ENCODE measurements at regions not wholly inside any gene's neighbourhood (a gene's known extent, or its start where the extent isn't known, plus 50 kb on each side); places are given as distances from the start of the nearest gene placed in this dataset.
"Not testable (repeated sequence)": the region's sequence is repeated elsewhere in the genome, so short reads cannot be mapped to it uniquely, and the experiment has no call there.

DNA sequence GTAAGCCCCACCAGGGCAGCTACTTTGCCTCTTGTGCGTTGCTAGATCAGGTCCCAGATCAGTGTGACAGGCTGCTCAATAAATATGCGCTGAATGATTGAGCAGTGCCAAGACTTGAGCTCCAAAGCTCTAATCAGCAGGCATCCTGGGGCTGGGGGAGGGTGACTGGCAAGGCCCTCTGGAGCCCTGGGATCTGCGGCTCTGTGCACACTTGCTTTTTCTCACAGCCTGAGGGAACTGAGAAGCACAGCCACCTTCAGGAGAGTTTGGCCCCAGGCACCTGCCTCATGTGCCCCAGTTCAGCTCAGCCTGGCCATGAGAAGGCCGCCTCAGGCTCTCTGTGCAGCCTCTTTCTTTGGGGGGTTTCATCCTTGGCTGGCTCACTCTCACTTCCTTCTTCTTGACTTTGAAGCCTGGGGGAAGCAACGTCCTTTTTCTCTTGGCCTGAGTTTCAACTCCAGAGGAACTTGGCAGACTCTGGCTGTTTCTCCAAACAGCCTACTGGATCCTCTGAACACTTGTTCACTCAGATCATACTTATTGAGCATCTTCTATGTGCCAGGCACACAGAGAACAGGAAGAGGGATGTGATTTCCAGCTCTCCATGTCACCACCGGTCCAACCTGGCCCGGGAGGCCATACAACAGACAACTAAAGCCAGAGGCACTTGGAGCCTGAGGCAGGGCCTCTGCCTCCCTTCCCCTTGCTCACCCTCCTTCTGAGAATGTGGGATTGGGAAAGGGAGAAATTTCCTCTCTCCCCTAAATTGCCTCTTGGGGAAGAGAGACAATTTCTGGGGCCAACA is 114.0 kb downstream of the VEGFA start:
- Mint-ChIP-seq H3K4me3 (no peak overlapping the region), H3K36me3 (ENCODE audit: low read depth) (no peaks in the 10 kb centered on the region), H3K27ac (no peak overlapping the region), H3K4me1 (ENCODE audit: low read depth) (no peaks in the 10 kb centered on the region), H3K27me3 (ENCODE audit: low read depth) (no peaks in the 10 kb centered on the region), H3K9me3 (no peaks in the 10 kb centered on the region)
- DNase-seq (ENCODE audit: low spot score), result no peak

DNA sequence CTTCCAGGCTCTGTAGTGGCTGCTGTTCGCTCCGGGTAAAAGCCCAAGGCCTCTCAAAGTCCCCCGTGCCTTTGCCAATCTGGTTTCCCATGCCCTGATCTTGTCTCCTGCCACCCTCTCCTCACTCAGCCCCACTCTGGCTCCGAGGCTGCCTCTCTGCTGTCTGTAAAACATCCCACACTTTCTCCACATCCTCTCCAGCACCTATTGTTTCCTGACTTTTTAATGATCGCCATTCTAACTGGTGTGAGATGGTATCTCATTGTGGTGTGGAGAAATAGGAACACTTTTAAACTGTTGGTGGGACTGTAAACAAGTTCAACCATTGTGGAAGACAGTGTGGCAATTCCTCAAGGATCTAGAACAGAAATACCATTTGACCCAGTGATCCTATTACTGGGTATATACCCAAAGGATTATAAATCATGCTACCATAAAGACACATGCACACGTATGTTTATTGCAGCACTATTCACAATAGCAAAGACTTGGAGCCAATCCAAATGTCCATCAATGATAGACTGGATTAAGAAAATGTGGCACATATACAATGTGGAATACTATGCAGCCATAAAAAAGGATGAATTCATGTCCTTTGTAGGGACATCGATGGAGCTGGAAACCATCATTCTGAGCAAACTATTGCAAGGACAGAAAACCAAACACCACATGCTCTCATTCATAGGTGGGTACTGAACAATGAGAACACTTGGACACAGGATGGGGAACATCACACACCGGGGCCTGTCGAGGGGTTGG is 112.9 kb downstream of the VEGFA start:
- not testable (repeated sequence) for H3K27ac Mint-ChIP-seq; H3K27me3 Mint-ChIP-seq (ENCODE audit: low read depth); H3K4me3 Mint-ChIP-seq; H3K36me3 Mint-ChIP-seq (ENCODE audit: low read depth); H3K9me3 Mint-ChIP-seq; H3K4me1 Mint-ChIP-seq (ENCODE audit: low read depth); DNase-seq (ENCODE audit: low spot score)

DNA sequence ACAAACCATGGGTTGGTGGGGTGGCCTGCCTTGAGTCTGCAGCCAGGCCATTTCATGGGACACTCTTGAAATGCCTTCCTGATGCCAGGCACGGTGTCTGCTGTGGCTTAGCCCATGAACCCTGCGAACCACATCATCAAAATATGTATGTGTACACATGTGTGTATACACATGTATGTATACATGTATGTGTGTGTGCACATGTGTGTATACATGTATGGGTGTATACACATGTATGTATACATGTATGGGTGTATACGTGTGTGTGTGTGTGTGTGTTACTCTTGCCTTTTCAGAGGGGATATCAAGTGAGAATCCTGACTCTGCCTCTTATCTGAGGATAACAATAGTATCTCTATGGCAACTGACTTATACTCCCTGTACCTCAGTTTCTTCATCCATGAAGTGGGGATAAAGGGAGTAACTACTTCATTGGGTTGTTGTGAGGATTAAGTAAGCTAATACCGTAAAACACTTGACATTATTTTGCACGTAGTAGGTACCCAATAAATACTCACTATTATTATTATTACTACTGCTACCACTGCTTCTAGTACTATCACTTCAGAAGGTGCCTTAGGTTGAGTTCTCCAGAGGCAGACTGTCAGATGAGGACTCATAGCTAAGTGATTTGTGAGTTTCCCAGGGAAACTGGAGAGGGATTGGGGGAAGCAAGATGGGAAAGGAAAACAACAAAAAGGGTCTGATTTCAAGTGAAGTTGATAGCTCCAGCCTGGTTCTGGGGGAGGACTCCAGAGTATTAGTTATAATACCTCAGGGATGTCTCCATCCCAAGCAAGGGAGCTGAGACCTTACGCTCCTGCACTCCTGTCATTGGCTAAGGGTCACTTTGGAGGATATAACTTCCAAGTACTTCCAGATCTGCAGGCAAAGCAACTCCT is 110.5 kb downstream of the VEGFA start:
- H3K9me3 Mint-ChIP-seq, result no peaks in the 10 kb centered on the region
- H3K27me3 Mint-ChIP-seq (ENCODE audit: low read depth), result no peaks in the 10 kb centered on the region
- DNase-seq (ENCODE audit: low spot score), result no peak
- no peak overlapping the region for H3K27ac Mint-ChIP-seq
- H3K4me3 Mint-ChIP-seq, result no peak overlapping the region
- no peaks in the 10 kb centered on the region for H3K36me3 Mint-ChIP-seq (ENCODE audit: low read depth)
- no peaks in the 10 kb centered on the region for H3K4me1 Mint-ChIP-seq (ENCODE audit: low read depth)

DNA sequence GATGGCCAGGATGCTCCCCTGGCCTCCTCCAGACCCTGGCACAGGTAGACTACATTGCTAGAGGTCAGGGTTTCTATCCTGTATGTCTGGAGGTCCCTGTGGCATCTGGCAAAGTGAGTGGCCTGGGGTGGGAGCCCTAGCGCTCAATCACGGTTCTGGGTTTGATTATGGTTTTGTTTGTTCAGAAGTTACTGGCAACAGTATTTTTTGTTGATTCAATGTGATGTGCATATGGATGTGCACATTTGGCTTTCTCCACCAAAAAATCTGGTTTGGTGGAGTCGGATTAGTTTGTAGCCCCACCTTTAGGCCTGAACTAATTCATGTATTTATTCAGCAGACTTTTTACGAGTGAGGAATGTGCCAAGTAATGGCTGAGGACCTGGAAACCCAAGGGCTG is 109.7 kb downstream of the VEGFA start:
- Mint-ChIP-seq H3K4me3 (no peak overlapping the region), H3K9me3 (no peaks in the 10 kb centered on the region), H3K27ac (no peak overlapping the region), H3K4me1 (ENCODE audit: low read depth) (no peaks in the 10 kb centered on the region), H3K36me3 (ENCODE audit: low read depth) (no peaks in the 10 kb centered on the region), H3K27me3 (ENCODE audit: low read depth) (no peaks in the 10 kb centered on the region)
- DNase-seq (ENCODE audit: low spot score), result no peak

DNA sequence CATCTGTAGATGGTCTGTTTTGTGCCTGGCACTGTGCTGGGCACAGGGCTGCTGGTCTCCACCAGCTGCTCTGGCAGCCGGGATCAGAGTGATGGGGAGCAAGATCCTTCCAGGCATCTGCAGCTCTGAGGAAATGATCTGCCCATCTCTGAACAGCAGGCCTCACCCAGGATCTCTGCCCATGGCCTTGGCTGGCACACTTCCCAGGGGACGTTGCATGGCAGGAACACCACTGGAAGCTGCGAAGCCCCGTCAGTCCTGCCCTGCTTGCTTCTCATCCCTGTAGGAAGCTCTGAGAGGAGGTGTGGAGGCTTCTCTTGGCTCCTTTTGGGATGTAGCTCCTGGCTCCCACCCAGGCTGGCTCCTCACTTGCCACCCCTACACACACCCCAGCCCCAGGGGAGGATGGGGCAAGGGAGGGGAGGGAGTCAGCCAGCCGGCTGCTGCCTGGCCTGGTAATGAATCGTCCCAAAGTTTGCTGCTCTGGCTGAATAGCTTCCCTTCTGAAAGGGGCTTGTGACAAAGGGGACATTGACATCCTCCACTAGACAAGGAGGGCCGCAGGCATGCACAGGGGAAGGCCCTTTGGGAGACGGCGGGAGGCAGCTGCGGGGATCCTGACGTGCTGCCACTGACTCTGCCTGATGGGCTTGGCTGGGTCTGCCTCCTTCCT is 108.9 kb downstream of the VEGFA start:
- H3K27ac Mint-ChIP-seq, result no peak overlapping the region
- no peaks in the 10 kb centered on the region for H3K36me3 Mint-ChIP-seq (ENCODE audit: low read depth)
- H3K4me3 Mint-ChIP-seq, result no peak overlapping the region
- no peaks in the 10 kb centered on the region for H3K4me1 Mint-ChIP-seq (ENCODE audit: low read depth)
- H3K9me3 Mint-ChIP-seq, result no peaks in the 10 kb centered on the region
- DNase-seq (ENCODE audit: low spot score), result no peak
- H3K27me3 Mint-ChIP-seq (ENCODE audit: low read depth), result no peaks in the 10 kb centered on the region

DNA sequence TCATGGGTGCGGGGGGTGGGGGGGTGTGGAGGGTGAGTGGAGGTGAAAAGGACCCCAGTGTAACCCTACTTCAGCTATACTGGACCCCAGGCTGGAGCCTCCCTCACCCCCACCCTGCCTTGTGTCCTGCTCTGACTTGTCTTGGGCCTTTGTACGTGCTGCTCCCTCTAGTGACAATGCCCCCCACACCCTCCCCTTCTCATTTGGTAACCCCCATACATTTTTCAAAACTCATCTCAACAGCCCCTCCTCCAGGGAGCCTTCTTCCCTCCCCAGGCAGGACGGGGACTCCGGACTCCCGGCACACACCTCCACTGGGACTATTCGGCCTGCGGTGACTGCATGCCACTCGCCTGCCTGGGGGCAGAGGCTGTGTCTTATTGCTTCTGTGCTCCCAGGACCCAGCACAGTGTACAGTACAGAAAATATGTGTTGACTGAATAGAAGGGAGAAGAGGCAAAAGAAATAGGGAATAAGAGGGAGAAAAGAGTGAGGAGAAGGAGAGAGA is 108.2 kb downstream of the VEGFA start:
- Mint-ChIP-seq H3K27me3 (ENCODE audit: low read depth) (no peaks in the 10 kb centered on the region), H3K27ac (no peak overlapping the region), H3K4me1 (ENCODE audit: low read depth) (no peaks in the 10 kb centered on the region), H3K9me3 (no peaks in the 10 kb centered on the region), H3K4me3 (no peak overlapping the region), H3K36me3 (ENCODE audit: low read depth) (no peaks in the 10 kb centered on the region)
- DNase-seq (ENCODE audit: low spot score), result no peak

DNA sequence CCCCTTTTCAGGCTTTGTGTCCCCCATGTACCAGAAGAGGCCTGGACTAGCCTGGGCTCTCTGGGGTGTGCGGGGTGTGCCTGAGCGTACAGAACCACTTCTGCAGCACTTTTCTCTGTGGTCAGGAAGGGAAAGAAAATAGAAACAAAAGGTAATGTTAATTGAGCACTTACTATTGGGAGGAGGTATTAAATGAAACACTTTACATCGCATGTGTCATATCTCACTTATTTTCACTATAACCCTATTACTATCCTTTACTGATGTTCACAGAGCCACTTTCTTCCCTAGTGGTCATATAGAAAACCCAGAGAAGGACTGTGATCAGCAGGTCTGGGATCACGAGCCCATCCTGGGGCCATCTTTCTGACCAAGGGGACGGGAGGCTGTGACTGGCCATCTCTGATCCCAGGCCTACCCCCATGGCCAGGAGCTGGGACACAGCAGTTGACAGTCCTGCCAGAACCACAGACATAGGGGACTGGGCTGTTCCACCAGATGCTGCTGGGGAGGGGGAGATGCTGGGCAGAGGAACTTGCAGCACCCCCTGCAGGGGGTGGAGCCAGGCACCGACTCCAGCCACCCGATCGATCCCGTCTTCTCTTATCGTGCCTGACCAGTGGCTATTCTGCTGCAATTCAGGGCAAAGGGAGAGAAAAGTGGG is 107.6 kb downstream of the VEGFA start:
- no peaks in the 10 kb centered on the region for H3K9me3 Mint-ChIP-seq

DNA sequence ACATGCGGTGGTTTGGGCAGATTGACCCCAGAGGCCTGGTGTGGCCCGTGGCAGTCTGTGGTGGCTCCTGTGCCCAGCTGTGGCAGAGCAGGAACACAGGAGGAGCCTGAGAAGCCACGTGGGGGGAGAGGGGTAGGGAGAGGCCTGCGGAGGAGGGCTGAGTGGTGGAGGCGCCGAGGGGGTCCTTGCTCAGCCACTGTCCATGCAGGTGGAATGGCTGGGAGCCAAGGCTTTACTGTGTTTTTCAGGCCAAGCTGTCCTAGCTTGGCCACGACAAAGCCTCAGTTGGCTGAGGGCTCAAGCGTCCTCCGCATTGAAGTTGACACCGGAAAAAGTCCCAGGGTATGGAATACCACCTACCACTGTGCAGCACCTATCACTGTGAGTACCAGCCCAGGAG is 107.0 kb downstream of the VEGFA start:
- Mint-ChIP-seq H3K36me3 (ENCODE audit: low read depth) (no peaks in the 10 kb centered on the region), H3K4me1 (ENCODE audit: low read depth) (no peaks in the 10 kb centered on the region), H3K27me3 (ENCODE audit: low read depth) (no peaks in the 10 kb centered on the region), H3K27ac (no peak overlapping the region), H3K4me3 (no peak overlapping the region), H3K9me3 (no peaks in the 10 kb centered on the region)
- no peak for DNase-seq (ENCODE audit: low spot score)

More for the DNA sequence above, 107.6 kb downstream of the VEGFA start:
- Mint-ChIP-seq H3K4me1 (ENCODE audit: low read depth) (no peaks in the 10 kb centered on the region), H3K27me3 (ENCODE audit: low read depth) (no peaks in the 10 kb centered on the region), H3K36me3 (ENCODE audit: low read depth) (no peaks in the 10 kb centered on the region), H3K27ac (no peak overlapping the region), H3K4me3 (no peak overlapping the region)
- no peak for DNase-seq (ENCODE audit: low spot score)

DNA sequence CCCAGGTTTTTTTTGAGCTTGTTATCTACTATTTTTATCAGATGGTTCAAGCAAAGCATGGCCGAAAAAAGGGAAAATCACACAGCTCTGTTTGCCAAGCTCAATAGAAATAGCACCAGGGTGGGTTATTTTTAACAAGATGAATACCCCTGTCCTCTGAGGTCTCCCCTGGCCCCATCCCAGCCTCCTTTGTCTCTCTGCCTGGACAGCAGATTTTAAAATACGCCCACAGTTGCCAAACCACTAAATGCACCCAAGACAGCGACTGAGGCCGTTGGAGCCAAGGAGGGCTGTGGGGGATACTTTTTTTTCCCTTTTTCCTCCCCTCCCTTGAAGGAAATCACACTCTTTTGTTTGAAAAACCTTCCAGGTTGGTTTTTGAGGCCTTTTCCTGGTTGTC is 106.6 kb downstream of the VEGFA start:
- Mint-ChIP-seq H3K9me3 (no peaks in the 10 kb centered on the region), H3K27ac (no peak overlapping the region), H3K27me3 (ENCODE audit: low read depth) (no peaks in the 10 kb centered on the region), H3K4me3 (no peak overlapping the region), H3K4me1 (ENCODE audit: low read depth) (no peaks in the 10 kb centered on the region), H3K36me3 (ENCODE audit: low read depth) (no peaks in the 10 kb centered on the region)
- no peak for DNase-seq (ENCODE audit: low spot score)

DNA sequence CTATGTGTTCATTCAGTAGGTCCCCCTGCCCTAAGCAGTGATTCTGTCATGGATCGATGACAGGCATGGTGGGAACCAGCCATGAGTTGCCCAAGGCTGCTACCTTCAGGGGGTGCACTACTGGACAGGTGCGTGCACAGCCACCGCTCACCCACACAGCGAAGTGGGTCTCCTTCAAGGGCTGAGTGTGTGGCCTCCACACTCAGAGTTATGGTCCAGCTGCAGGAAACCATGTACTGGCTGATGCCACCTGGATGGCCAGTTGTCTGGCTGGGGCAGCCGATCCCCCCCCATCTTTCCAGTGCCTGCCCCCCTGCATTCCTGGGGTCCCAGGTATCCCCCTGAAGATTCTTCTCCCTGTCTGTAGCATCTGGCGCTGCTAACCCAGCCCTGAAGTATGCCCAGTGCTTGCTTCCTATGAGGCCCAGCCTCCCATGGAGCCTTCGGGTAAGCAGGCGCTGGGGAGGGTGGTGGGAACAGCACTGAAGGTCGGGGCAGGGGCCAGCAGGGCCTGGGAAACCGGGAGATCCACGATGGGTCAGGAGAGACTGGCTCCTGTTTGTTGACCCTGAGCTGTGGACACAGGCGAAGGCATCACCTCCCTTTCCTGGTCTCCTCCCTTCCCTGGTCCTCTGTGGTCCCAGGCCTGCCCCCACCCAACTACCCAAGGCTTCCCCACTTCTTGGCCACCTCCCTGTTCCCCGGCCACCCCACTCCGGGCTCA is 106.0 kb downstream of the VEGFA start:
- Mint-ChIP-seq H3K36me3 (ENCODE audit: low read depth) (no peaks in the 10 kb centered on the region), H3K4me1 (ENCODE audit: low read depth) (no peaks in the 10 kb centered on the region), H3K9me3 (no peaks in the 10 kb centered on the region), H3K4me3 (no peak overlapping the region), H3K27me3 (ENCODE audit: low read depth) (no peaks in the 10 kb centered on the region), H3K27ac (no peak overlapping the region)
- DNase-seq (ENCODE audit: low spot score), result no peak

DNA sequence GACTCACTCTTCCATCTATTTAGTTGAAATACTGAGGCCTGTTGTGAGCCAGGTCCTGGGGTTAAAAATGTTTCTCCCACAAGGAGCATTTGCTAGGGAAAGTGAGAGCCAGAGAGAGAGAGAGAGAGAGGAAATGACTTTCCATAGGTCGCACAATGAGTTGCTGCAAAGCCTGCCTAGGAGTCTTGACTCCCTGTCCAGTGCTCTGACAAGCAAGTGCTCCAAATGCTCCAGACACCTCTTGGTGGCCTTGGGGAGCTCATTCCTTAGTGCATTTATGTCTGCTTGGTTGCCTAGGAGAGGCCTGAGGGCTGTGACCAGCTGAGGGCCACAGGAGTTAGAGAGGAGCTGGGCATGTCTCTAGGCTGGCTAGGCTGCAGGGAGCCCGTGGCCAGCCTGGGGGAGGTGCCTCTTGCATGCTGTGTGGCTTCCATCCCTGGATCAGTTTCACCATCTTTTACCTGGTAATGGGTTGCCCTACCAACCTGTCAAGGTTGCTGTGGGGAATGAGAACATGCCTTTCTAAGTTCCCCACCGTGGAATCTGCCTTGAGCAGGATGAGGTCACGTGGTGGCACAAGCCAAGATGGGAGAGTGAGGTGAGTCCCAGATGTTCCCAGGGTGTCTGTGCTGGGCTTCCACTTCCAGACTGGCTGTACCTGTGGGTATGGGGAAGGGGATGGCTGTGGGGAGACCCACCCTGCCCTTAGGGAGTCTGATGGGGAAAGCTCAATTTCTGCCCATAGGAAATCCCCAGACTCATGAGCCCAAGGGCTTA is 105.0 kb downstream of the VEGFA start:
- no peak for DNase-seq (ENCODE audit: low spot score)
- no peaks in the 10 kb centered on the region for H3K4me1 Mint-ChIP-seq (ENCODE audit: low read depth)
- no peak overlapping the region for H3K27ac Mint-ChIP-seq
- no peaks in the 10 kb centered on the region for H3K9me3 Mint-ChIP-seq
- H3K4me3 Mint-ChIP-seq, result no peak overlapping the region
- H3K36me3 Mint-ChIP-seq (ENCODE audit: low read depth), result no peaks in the 10 kb centered on the region
- H3K27me3 Mint-ChIP-seq (ENCODE audit: low read depth), result peaks cover 3% of the 10 kb centered on the region
